ENCODE measurements at regions not wholly inside any gene's neighbourhood (a gene's known extent, or its start where the extent isn't known, plus 50 kb on each side); places are given as distances from the start of the nearest gene placed in this dataset.

DNA sequence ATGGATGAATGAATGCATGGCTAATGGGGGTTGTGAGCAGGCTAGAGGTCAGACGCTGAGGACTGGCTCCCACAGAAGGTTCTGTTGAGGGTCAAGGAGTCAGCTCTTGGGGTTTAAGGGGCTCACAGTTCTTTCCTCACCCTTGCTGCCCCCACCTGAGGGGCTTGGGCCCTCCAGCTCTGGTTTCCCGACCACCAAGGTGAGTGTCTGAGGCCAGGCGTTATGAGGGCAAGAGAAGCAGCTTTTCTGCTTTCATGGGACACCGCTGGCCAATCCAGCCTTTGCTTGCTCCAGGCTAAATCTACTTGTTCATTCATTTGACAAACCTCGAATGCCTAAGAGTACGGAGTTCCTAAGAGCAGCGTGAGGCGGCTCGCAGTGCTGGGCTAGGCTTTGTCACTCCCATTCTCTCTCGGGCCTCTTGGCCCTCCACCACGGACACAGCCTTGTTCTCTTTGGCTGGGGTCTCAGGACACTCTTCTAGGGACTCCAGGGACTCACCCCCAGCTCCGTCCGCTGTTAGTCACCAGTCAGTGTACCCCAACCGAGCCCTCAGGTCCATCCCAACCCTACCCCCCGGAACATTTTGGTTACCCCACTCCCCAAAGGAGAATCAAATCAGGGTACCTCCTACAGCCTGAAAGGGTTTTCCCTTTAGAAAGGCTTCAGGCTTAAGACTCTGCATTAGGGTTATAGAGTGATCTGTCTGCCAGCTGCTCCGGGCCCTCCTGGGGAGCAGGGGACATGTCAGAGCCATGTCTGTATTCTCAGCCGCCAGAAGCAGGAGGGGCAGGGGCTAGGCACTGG is 210.1 kb upstream of the MVB12B start:
- Histone ChIP-seq H3K36me3 (ENCODE audit: control insufficient read depth, low read length) (no peaks in the 10 kb centered on the region), H3K9me3 (ENCODE audit: control insufficient read depth, insufficient read depth, low read length) (no peaks in the 10 kb centered on the region), H3K27me3 (ENCODE audit: control insufficient read depth, low read length) (no peaks in the 10 kb centered on the region)

DNA sequence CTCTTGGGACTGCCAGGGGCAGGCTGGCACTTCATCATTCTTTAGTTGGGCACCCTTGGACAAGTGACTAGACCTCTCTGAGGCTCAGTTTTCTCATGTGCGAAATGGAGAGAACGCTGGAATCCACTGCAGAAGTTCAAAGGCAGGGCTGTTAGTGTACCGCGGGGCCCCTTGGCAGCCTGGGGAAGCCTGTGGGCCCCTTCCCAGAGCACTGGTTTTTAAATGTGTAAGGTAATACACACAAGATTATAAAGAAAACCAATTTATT is 209.5 kb upstream of the MVB12B start:
- no peaks in the 10 kb centered on the region for H3K79me2 ChIP-seq (ENCODE audit: control insufficient read depth, low read length)
- H3K9me3 ChIP-seq (ENCODE audit: control insufficient read depth, insufficient read depth, low read length): no peaks in the 10 kb centered on the region
- H3K4me3 ChIP-seq (ENCODE audit: low read length): no peak overlapping the region
- no peaks in the 10 kb centered on the region for H4K20me1 ChIP-seq (ENCODE audit: control insufficient read depth, insufficient read depth, low read depth, low read length)
- H3K36me3 ChIP-seq (ENCODE audit: control insufficient read depth, low read length): no peaks in the 10 kb centered on the region
- H3F3A ChIP-seq (ENCODE audit: control insufficient read depth, insufficient read depth): no peaks in the 10 kb centered on the region
- H3K27ac ChIP-seq (ENCODE audit: low read depth, low read length): no peak overlapping the region
- no peaks in the 10 kb centered on the region for H3K27me3 ChIP-seq (ENCODE audit: control insufficient read depth, low read length)
- H3K9me2 ChIP-seq (replicated peaks; ENCODE audit: control insufficient read depth, low read length): no peaks in the 10 kb centered on the region
- no peaks in the 10 kb centered on the region for H3K4me1 ChIP-seq (ENCODE audit: control insufficient read depth, low read length)
- TF ChIP-seq, protein P1, sequence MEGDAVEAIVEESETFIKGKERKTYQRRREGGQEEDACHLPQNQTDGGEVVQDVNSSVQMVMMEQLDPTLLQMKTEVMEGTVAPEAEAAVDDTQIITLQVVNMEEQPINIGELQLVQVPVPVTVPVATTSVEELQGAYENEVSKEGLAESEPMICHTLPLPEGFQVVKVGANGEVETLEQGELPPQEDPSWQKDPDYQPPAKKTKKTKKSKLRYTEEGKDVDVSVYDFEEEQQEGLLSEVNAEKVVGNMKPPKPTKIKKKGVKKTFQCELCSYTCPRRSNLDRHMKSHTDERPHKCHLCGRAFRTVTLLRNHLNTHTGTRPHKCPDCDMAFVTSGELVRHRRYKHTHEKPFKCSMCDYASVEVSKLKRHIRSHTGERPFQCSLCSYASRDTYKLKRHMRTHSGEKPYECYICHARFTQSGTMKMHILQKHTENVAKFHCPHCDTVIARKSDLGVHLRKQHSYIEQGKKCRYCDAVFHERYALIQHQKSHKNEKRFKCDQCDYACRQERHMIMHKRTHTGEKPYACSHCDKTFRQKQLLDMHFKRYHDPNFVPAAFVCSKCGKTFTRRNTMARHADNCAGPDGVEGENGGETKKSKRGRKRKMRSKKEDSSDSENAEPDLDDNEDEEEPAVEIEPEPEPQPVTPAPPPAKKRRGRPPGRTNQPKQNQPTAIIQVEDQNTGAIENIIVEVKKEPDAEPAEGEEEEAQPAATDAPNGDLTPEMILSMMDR (IDR thresholded peaks at IDR 0.05; ENCODE audit: low read depth, low read length, poor library complexity, severe bottlenecking): no peak
- TF ChIP-seq EZH2phosphoT487 (IDR thresholded peaks at IDR 0.05; ENCODE audit: borderline replicate concordance, low read length): no peak
- no peak overlapping the region for H3K4me2 ChIP-seq (ENCODE audit: low read length)

More for the DNA sequence above, 210.1 kb upstream of the MVB12B start:
- Histone ChIP-seq H3K9me2 (replicated peaks; ENCODE audit: control insufficient read depth, low read length) (no peaks in the 10 kb centered on the region), H3F3A (ENCODE audit: control insufficient read depth, insufficient read depth) (no peaks in the 10 kb centered on the region), H3K4me1 (ENCODE audit: control insufficient read depth, low read length) (no peaks in the 10 kb centered on the region), H4K20me1 (ENCODE audit: control insufficient read depth, insufficient read depth, low read depth, low read length) (no peaks in the 10 kb centered on the region), H3K79me2 (ENCODE audit: control insufficient read depth, low read length) (no peaks in the 10 kb centered on the region), H3K27ac (ENCODE audit: low read depth, low read length) (no peak overlapping the region), H3K4me2 (ENCODE audit: low read length) (no peak overlapping the region), H3K4me3 (ENCODE audit: low read length) (no peak overlapping the region)
- no peak for TF ChIP-seq EZH2phosphoT487 (IDR thresholded peaks at IDR 0.05; ENCODE audit: borderline replicate concordance, low read length)
- TF ChIP-seq, protein P1 (IDR thresholded peaks at IDR 0.05; ENCODE audit: low read depth, low read length, poor library complexity, severe bottlenecking): no peak

DNA sequence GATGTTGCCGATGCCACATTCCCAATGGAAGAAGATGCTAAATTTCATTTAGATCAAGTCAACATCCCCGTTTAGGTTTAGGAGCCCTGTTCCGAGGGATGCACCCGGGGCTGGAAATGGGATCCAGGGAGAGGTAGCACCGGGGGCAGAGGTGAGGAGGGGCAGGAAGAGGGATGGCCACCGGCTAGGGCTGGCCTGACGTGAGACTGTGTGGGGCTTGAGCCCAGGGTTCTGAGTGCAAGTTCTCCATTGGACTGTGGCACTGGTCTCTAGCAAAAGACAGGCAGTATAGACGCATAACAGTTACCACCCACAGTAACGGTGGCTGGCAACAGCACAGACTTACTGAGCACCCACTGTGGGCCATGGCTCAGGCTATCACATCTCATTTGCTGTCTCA is 209.0 kb upstream of the MVB12B start:
- Histone ChIP-seq H3K9me2 (replicated peaks; ENCODE audit: control insufficient read depth, low read length) (no peaks in the 10 kb centered on the region), H3K36me3 (ENCODE audit: control insufficient read depth, low read length) (no peaks in the 10 kb centered on the region), H3K79me2 (ENCODE audit: control insufficient read depth, low read length) (no peaks in the 10 kb centered on the region), H3K9me3 (ENCODE audit: control insufficient read depth, insufficient read depth, low read length) (no peaks in the 10 kb centered on the region), H3K4me2 (ENCODE audit: low read length) (no peak overlapping the region), H3F3A (ENCODE audit: control insufficient read depth, insufficient read depth) (no peaks in the 10 kb centered on the region), H3K27me3 (ENCODE audit: control insufficient read depth, low read length) (no peaks in the 10 kb centered on the region), H3K4me3 (ENCODE audit: low read length) (no peak overlapping the region), H3K27ac (ENCODE audit: low read depth, low read length) (no peak overlapping the region), H4K20me1 (ENCODE audit: control insufficient read depth, insufficient read depth, low read depth, low read length) (no peaks in the 10 kb centered on the region), H3K4me1 (ENCODE audit: control insufficient read depth, low read length) (no peaks in the 10 kb centered on the region)
- no peak for TF ChIP-seq EZH2phosphoT487 (IDR thresholded peaks at IDR 0.05; ENCODE audit: borderline replicate concordance, low read length)
- TF ChIP-seq, protein P1 (IDR thresholded peaks at IDR 0.05; ENCODE audit: low read depth, low read length, poor library complexity, severe bottlenecking): no peak

Data from DOHH2 (cell line).